ENCODE measurements at regions not wholly inside any gene's neighbourhood (a gene's known extent, or its start where the extent isn't known, plus 50 kb on each side); places are given as distances from the start of the nearest gene placed in this dataset.
"Not testable (repeated sequence)": the region's sequence is repeated elsewhere in the genome, so short reads cannot be mapped to it uniquely, and the experiment has no call there.

DNA sequence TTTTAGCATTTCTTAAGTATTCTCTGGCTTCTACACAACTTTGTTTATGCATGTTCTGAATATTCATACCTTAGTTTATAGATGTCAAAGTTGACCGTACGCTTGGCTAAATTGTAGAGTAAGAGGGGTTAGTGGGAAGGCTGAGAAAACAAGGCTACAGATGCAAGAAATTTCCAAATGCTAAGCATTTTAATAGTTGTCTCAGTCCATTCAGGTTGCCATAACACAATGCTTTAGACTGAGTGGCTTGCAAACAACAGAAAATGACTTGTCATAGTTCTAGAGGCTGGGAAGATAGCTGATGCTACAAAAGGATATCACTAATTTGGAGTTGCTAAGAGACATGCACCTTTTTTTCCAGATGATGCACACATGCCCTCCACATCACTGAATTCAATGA is 53.0 kb upstream of the C1QTNF3 start:
- DNase-seq: not testable (repeated sequence)

DNA sequence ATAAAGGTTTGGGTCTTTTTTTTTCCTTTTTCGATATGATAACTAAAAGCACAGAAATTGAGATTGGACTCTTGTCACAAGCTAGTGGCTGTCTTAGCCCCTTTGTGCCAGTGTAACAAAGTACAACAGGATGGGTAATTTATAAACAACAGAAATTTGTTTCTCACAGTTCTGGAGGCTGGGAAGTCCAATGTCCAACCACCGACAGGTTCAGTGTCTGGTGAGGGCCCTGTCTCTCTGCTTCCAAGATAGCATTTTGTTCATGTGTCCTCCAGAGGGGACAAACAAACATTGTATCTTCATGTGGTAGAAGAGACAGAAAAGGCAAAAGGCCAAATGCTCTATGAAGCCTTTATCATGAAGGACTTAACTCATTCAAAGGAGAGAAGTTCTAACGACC is 56.9 kb upstream of the C1QTNF3 start:
- DNase-seq: not testable (repeated sequence)

DNA sequence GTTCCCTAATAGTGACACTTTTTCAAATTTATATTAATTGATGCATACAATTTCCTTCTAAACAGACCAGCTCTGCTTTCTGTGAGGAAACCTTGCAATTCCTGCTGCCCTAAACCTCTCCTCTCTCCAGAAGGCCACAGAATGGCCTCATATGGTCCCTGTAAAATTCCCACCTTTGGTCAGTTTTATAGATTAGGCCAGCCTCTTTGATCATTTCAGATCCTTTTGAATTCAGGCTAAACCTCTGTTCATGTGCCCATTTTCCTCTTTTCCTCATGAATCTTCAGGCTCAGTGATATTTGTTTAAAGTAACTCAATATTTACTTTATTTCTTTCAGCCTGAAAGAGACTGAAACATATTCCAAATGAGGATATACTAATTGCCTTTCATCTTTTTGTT is 58.6 kb upstream of the C1QTNF3 start:
- DNase-seq: not testable (repeated sequence)

DNA sequence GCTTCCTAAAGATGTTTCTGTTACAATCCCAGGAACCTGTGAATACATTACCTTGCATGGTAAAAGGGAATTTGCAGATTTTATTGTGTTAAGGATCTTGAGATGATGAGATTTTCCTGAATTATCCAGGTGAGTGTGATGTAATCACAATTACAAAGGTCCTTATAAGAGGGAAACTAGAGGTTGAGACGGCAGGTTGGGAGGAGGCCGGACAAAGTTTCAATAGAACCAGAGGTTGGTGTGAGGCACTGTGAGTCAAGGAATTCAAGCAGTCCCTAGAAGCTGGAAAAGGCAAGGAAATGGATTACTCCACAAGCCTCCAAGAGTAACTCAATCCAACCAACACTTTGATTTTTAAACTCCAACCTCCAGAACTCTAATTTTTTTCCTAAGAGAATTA is 65.9 kb upstream of the C1QTNF3 start:
- not testable (repeated sequence) for DNase-seq

DNA sequence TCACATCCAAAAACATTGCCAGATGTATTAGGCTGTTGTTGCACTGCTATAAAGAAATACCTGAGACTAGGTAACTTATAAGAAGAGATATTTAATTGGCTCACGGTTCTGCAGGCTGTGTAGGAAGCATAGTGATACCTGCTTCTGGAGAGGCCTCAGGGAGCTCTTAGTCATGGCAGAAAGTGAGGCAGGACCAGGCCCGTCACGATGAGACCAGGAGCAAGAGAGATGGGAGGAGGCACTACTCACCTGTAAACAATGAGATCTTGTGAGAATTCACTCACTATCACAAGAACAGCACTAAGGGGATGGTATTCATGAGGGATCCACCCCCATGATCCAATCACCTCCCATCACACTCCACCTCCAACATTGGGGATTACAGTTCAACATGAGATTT is 81.3 kb upstream of the C1QTNF3 start:
- DNase-seq: not testable (repeated sequence)

DNA sequence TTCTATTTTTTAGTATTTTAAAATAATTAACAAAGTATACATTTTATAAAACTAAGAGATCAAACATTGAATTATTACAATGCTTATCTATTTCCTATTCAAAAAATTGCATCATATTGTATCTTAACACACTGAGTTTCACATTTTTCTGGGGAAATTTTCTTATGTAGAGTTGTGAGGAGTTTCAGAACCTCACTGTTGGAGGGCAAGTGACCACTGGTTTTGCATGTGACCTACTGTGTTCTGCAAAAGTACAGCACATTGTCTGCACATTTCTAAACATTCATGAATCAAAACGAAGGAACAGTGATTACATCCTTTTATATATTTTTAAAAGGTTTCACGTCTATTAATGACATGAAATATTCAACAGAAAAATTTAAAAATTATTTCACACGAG is 82.3 kb upstream of the C1QTNF3 start:
- not testable (repeated sequence) for DNase-seq

DNA sequence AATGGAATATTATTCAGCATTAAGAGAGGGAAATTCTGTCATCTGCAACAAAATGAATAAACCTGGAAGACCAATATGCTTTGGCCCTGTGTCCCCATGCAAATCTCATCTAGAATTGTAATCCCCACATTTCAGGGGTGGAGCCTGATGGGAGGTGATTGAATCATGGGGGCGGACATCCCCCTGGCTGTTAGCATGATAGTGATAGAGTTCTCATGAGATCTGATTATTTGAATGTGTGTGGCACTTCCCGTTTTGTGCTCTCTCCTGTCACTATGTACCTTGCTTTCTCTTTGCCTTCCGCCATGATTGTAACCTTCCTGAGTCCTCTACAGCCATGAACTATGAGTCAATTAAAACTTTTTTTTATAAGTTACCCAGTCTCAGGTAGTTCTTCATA is 83.7 kb upstream of the C1QTNF3 start:
- DNase-seq: not testable (repeated sequence)

DNA sequence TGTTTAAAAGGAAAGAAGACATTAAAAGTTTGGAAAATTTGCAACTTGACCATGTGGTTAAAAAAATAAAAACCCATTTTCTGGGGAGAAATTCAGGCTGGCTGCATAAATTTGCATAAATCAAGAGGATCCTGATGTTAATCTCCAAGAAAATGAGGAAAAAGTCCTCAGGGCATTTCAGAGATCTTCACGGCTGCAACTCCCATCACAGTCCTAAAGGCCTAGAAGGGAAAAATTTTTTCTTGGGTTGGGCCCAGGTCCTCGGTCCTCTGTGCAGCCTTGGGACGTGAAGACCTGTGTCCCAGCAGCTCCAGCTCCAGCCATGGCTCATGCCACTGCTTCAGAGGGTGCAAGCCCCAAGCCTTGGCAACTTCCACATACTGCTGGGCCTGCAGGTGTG is 84.8 kb upstream of the C1QTNF3 start:
- not testable (repeated sequence) for DNase-seq

DNA sequence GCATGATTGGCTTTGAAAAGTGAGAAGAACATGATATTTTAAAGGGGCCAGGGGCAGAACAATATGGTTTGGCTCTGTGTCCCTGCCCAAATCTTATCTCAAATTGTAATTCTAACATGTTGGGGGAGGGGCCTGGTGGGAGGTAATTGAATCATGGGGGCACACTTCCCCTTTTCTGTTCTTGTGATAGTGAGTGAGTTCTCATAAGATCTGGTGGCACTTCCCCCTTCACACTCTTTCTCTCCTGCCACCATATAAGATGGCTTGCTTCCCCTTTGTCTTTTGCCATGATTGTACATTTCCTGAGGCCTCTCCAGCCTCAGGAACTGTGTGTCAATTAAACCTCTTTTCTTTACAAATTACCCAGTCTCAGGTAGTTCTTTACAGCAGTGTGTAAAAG is 85.9 kb upstream of the C1QTNF3 start:
- not testable (repeated sequence) for DNase-seq

DNA sequence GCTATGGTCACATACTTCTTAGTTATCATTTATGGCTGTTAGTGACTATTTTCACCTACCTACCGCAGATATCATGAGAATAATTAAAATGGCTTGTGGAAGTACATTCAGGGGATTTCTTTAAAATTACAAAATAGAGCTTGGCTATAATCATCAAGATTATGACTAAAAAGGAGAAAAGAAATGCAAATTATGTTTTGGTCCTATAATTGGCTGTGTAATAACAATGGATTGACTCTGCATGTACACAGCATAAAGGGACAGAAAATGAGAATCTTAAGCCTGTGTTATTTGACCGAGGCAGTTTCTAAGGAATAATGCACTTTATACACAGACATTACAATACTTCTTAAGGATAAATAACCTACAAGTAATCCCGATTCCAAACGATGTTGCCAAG is 112.0 kb upstream of the C1QTNF3 start:
- DNase-seq: not testable (repeated sequence)

DNA sequence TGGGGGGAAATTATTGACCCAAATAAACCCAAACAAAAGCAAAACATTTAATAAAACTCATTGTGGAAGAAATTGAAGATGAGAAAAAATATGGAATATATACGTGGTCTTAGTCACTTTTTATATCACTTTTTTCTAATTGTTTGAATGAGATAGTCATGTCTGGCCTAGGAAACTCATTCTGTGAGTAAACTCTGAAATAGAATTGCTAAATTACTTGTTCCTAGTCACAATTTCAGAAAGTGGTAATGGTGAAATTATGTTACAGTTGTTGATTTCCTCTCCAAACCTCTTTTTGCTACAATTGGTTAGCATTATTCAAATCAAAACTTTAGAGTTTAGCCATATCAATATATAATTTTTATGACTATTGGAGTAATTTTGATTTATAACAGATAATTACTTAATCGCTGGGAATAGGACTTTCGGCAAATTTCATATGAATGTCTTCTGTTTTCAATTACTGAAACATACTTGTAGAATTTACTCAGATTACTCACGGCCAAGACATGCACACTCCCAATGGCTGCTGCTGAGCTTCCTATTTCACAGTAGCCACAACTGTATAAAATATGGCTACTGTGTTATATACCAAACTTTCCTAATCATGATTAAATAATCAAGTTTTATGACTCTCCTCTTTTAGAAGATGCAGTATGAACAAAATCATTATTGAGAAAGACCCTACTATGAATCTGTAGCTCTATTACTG is 113.8 kb upstream of the C1QTNF3 start:
- DNase-seq: not testable (repeated sequence)

DNA sequence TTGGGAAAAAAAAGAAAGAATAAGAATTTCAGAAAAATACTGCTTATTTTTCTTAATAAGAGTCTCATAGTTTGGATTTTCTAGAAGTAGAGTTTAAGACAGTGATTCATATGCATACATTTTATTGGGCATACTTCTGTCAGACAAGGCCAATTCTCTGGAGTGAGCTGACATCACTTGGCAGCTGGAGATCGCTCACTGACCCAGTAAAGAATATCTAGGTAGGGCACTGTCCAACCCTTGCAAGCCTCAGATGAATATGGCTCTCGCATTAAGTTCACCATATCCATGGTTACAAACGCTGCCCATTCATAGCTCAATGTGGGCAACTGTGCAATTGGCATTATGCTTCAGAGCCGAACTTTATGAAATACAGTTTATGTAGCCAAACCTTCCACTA is 117.9 kb upstream of the C1QTNF3 start:
- not testable (repeated sequence) for DNase-seq

DNA sequence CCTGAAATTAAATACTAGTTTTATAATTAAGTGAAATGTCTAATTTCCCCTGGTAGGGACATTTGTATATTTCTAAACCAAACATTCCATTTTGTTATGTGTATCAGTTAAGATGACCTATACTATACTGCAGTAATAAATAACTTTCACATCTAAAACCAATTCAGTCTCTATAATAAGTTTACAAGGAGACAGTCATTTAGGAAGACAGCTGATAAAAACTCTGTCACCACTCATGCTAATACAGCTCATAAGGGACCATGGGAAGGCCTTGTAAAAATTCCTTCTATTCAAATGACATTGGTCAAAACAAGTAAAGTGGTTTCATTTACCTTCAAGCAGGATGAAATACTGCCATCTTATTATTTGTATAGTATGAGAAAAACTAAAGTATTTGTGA is 128.4 kb upstream of the C1QTNF3 start:
- not testable (repeated sequence) for DNase-seq

DNA sequence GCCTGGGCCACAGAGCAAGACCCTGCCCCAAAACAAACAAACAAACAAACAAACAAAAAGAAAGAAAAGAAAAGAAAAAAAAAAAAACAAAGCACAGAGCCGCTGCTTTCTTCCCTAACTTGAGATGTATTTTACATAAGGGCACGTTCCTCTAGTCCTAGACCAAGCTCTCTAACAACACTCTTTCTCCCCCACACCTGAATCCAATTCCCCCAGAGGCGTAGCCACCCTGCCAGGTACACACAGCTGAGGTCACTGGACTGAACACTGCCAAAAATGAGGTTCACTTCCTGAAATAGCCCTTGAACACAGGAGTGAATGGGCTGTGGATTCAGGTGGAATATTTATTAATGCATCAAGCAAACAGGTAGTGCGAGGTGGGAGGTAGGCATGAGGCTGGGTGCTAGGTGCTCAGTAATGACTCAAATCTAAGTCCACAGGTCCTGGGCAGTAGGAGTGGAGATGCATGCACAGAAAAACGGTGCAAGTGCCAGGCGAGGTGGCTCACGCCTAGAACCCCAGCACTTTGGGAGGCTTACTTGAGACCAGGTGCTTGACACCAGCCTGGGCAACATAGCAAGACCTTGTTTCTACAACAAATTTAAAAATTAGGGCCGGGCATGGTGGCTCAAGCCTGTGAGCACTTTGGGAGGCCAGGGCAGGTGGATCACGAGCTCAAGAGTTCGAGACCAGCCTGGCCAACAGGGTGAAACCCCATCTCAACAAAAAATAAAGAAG is 136.6 kb upstream of the C1QTNF3 start:
- DNase-seq: not testable (repeated sequence)

DNA sequence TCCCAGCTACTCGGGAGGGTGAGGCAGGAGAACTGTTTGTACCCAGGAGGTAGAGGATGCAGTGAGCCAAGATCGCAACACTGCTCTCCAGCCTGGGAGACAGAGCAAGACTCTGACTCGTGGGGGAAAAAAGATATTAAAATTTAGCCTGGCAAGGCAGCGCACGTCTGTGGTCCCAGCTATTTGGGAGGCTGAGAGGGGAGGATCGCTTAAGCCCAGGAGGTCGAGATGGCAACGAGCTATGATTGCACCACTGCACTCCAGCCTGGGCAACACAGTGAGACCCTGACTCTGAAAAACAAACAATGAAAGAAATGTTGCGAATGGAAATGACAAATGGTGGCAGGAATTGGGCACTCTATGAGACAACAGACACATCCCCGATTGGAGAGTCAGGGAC is 137.2 kb upstream of the C1QTNF3 start:
- not testable (repeated sequence) for DNase-seq

DNA sequence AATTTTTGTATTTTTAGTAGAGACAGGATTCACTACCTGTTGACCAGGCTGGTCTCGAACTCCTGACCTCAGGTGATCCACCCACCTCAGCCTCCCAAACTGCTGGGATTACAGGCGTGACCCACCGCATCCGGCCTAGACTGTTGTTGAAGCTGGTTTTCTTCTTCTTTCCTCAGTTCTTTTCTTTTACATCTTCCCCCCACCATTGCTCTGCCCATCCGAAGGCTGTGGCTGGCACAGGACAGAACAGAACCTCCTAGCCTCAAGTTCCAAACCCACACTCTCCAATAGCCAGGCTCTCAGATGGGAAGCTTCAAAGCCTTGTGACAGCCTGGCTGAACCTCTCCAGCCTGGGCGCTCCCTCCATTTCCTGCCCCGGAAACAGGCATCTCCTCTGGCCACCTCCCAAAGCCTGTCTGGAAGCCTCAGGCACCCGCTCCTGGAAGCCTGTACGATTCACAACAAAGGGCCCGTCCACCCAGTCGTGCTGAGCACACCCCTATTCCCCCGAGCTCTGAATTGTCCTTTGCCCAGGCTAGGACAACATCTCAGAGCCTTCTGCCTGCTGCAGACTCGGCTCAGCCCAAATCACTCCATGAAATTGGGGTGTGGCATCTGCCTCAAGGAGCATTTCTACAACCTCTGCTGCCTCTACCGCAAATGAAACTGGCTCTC is 138.1 kb upstream of the C1QTNF3 start:
- not testable (repeated sequence) for DNase-seq

DNA sequence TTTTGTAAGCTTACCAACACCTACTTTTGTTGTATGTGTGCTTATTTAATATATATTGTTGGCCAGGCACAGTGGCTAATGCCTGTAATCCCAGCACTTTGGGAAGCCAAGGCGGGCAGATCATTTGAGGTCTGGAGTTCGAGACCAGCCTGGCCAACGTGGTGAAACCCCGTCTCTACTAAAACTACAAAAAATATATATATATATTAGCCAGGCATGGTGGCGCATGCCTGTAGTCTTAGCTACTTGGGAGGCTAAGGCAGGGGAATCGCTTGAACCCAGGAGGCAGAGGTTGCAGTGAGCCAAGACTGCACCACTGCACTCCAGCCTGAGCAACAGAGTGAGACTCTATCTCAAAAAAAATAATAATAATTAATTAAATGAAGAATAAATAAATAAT is 142.0 kb upstream of the C1QTNF3 start:
- not testable (repeated sequence) for DNase-seq

DNA sequence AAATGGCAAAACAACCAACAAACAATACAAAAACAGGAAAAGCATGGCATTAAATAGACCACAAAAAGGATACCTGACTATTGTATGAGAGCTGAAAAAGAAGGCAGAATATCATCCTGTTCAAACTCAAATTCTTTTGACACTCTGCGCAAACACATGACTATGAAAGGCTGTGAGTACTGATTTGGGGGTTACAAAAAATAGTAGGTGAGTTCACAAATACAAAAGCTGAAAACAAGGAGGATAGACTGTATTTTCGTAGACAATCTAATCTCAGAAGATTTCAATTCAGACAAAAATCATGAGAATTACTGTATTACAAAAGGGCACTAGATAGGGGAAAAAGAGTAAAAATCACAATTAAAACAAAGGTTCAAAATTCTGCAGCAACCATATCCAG is 142.6 kb upstream of the C1QTNF3 start:
- DNase-seq: not testable (repeated sequence)

DNA sequence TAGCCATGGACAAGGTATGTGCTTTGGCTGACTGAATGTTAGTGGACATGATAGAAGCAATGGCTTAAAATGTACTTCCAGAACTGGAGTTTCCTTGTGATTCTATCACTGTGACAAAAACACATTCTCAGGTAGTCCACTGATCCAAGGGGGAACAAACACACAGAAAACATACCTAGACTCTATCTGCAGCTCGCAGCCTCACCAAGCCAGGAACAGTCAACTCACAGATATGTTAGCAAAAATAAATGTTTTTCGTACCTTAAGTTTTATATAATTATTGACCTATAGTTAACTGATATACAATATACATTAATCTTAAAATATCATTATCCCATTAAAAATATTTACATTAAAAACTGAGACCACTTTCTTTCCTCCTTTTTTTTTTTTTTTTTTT is 143.1 kb upstream of the C1QTNF3 start:
- not testable (repeated sequence) for DNase-seq

DNA sequence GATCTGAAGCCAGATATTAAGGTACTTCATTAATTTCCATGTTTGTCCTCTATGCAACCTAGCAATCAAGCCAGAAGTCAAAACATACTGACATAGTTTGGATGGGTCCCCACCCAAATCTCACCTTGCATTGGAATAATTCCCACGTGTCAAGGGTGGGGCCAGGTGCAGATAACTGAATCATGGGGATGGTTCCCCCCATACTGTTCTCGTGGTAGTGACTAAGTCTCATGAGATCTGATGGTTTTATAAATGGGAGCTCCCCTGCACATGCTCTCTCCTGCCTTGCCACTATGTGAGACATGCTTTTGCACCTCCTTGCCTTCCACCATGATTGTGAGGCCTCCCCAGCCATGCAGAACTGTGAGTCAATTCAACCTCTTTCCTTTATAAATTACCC is 143.9 kb upstream of the C1QTNF3 start:
- not testable (repeated sequence) for DNase-seq

DNA sequence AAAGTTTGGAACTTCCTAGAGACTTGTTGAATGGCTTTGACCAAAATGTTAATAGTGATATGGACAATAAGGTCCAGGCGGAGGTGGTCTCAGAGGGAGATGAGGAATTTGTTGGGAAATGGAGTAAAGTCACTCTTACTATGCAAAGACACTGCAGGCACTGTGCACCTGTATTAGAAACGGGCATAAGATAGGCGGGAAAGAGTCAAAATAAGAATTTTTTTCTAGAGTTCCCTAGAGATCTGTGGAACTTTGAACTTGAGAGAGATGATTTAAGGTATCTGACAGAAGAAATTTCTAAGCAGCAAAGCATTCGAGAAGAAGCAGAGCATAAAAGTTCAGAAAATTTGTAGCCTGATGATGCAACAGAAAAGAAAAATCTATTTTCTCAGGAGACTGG is 144.4 kb upstream of the C1QTNF3 start:
- not testable (repeated sequence) for DNase-seq

DNA sequence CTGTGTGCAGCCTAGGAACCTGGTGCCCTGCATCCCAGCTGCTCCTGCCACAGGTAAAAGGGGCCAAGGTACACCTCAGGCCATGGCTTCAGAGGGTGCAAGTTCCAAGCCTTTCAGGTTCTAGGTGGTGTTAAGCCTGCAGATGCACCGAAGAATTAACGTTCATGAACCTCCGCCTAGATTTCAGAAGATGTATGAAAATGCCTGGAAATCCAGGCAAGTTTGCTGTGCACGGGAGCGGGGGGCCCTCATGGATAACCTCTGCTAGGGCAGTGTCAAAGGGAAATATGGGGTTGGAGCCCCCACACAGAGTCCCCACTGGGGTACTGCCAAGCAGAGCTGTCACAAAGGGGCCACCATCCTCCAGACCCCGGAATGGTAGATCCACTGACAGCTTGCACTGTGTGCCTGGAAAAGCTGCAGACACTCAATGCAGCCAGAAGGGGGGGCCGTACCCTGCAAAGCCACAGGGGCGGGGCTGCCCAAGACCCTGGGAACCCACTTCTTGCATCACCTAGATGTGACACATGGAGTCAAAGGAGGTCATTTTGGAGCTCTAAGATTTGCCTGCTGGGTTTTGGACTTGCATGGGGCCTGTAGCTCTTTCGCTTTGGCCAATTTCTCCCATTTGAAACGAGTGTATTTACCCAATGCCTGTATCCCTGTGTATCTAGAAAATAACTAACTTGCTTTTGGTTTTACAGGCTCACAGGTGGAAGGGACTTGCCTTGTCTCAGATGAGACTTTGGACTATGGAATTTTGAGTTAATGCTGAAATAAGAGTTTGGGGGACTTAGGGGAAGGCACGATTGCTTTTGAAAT is 145.2 kb upstream of the C1QTNF3 start:
- DNase-seq: peak; percentile 63

DNA sequence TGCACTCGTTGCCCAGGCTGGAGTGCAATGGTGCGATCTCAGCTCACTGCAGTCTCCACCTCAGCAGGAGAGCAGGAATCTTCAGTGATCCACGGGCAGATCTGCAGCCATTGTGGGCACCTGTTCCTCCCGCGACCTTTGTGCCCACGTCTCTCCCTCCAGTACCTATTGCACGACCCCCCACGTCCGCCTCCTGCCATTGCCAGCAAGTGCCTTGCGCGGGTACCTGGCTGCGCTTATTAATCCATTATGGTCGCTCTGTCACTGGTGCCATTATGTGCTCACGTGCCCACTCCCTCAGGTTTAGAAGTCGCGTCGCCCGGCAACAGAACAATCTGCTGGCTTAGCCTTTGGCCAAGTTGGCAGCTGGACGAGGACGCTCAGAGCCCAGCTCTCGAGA is 146.2 kb upstream of the C1QTNF3 start:
- peak; percentile 23 for DNase-seq
